Spleen (tissue), 11 donors: ENCODE measurements at regions not wholly inside any gene's neighbourhood (a gene's known extent, or its start where the extent isn't known, plus 50 kb on each side); places are given as distances from the start of the nearest gene placed in this dataset.

ENCODE experiments used
- DNase-seq: peaks from one replicate; pipeline ENCODE4 v3.0.0-alpha.2; 2020
- H3K27ac ChIP-seq, 8 donors: fragments of 200-600 bp; sonication (generic) in 7 of 8; 1 replicate in 4 of 8; 2 replicates in 4 of 8; pipeline versions ENCODE4 v1.5.0 to v1.8.0; 2016 to 2021; ENCODE audit warnings: inconsistent platforms in 4 of 8, mild to moderate bottlenecking in 4 of 8, moderate library complexity in 1 of 8
- H3K27me3 ChIP-seq, 7 donors: fragments of 200-600 bp; sonication (generic) in 6 of 7; replicated peaks in 1 of 7; 1 replicate in 4 of 7; 2 replicates in 3 of 7; pipeline versions ENCODE4 v1.5.0 to v1.8.0; 2016 to 2021; ENCODE audit warnings: inconsistent platforms in 3 of 7, mild to moderate bottlenecking in 1 of 7
- H3K36me3 ChIP-seq, 6 donors: fragments of 200-600 bp; sonication (generic) in 5 of 6; 1 replicate in 4 of 6; 2 replicates in 2 of 6; pipeline versions ENCODE4 v1.5.0 to v1.8.0; 2016 to 2021; ENCODE audit warnings: inconsistent platforms in 2 of 6
- H3K4me1 ChIP-seq, 6 donors: fragments of 200-600 bp; sonication (generic) in 5 of 6; 1 replicate in 3 of 6; 2 replicates in 3 of 6; pipeline versions ENCODE4 v1.5.0 to v1.8.0; 2016 to 2021; ENCODE audit warnings: inconsistent platforms in 3 of 6
- H3K4me3 ChIP-seq, 8 donors: fragments of 200-600 bp; sonication (generic) in 7 of 8; 1 replicate in 4 of 8; 2 replicates in 4 of 8; pipeline versions ENCODE4 v1.5.0 to v1.8.0; 2016 to 2021; ENCODE audit warnings: inconsistent platforms in 4 of 8, mild to moderate bottlenecking in 4 of 8, moderate library complexity in 2 of 8
- H3K9me3 ChIP-seq, 8 donors: fragments of 200-600 bp; sonication (generic) in 7 of 8; 1 replicate in 4 of 8; 2 replicates in 4 of 8; pipeline versions ENCODE4 v1.5.0 to v1.8.0; 2016 to 2021; ENCODE audit warnings: inconsistent platforms in 4 of 8
- CTCF ChIP-seq, 11 experiments: fragments of 200-600 bp in 7 of 11; fragments of 450-650 bp in 4 of 11; sonication (generic) in 4 of 11; IDR thresholded peaks in 8 of 11; conservative IDR thresholded peaks in 3 of 11; 1 replicate in 7 of 11; 2 replicates in 4 of 11; pipeline versions ENCODE4 v1.4.0 to v1.8.0; 2016 to 2021; ENCODE audit warnings: antibody characterized with exemption in 11 of 11, inconsistent platforms in 4 of 11, mild to moderate bottlenecking in 1 of 11
- POLR2A ChIP-seq, 3 donors: fragments of 450-650 bp; IDR thresholded peaks; one replicate each; pipeline ENCODE4 v1.5.1; 2017; ENCODE audit warnings: antibody characterized with exemption in 3 of 3, mild to moderate bottlenecking in 1 of 3
- POLR2AphosphoS5 ChIP-seq, 3 donors: sonication (generic); formaldehyde crosslinking; IDR thresholded peaks; one replicate each; pipeline ENCODE4 v1.5.1; 2017; ENCODE audit warnings: antibody characterized with exemption in 3 of 3
- WGBS, 5 donors: extraction: QIAGEN DNeasy Blood & Tissue Kit in 3 of 5; methylation state at CpG; one replicate each; pipeline versions ENCODE4 v1.1.5 to v1.1.7; 2013 to 2018; 5-methylcytosine and 5-hydroxymethylcytosine counted together
- intact Hi-C: fragments of 100-400 bp; cut with DNase I; formaldehyde crosslinking; loops from one replicate; pipeline ENCODE4 v1.15.0; 2023; ENCODE audit warnings: low total_unique reads
- donor health status: healthy with polysubstance abuse.
- donor health status: DM: no; HTN: no; CAD: no; lungs with moderate emphysema.
- donor health status: DM: no; HTN: no; CAD: no.
- donor health status: Bipolar disorder and iron deficiency.
- donor health status: healthy.
- donor health status: DM: no; HTN: no; CAD: no.
- donor health status: DM: yes; HTN: yes; CAD: no.

GRCh38 chr7:67854221-67855178 is 857.9 kb downstream of the TYW1 start:
- Histone ChIP-seq H3K9me3 (peaks cover 0 to 30% (median 6%) of the 10 kb centered on the region in 8 donors), H3K27me3 (peaks cover 0 to 3% (median 0%) of the 10 kb centered on the region in 7 donors), H3K27ac (no peak overlapping the region), H3K4me3 (no peak overlapping the region), H3K36me3 (no peaks in the 10 kb centered on the region), H3K4me1 (no peaks in the 10 kb centered on the region)
- 76 to 85% (median 77%) methylated on average over 22 of the region's 22 CpGs for WGBS, 5 donors
- no peak for DNase-seq
- TF ChIP-seq CTCF (IDR thresholded peaks at IDR 0.05 in 8 of 11, conservative IDR thresholded peaks at IDR 0.05 in 3 of 11) (no peak), POLR2AphosphoS5 (IDR thresholded peaks at IDR 0.05) (no peak), POLR2A (IDR thresholded peaks at IDR 0.05) (no peak)
- intact Hi-C loops: no loop called here

GRCh38 chr7:67855322-67855721 is 858.7 kb downstream of the TYW1 start:
- intact Hi-C loops: no loop called here
- Histone ChIP-seq H3K4me1 (no peaks in the 10 kb centered on the region), H3K4me3 (no peak overlapping the region), H3K27me3 (peaks cover 0 to 3% (median 0%) of the 10 kb centered on the region in 7 donors), H3K27ac (no peak overlapping the region), H3K9me3 (peaks cover 0 to 36% (median 6%) of the 10 kb centered on the region in 8 donors), H3K36me3 (no peaks in the 10 kb centered on the region)
- no peak for TF ChIP-seq POLR2AphosphoS5 (IDR thresholded peaks at IDR 0.05)
- no peak for TF ChIP-seq POLR2A (IDR thresholded peaks at IDR 0.05)
- DNase-seq: no peak
- 57 to 70% (median 68%) methylated on average over 5 of the region's 5 CpGs for WGBS, 5 donors

GRCh38 chr7:67856046-67856445 is 859.4 kb downstream of the TYW1 start:
- no peak for DNase-seq
- intact Hi-C loops: no loop called here
- Histone ChIP-seq H3K27ac (no peak overlapping the region), H3K27me3 (no peaks in the 10 kb centered on the region), H3K36me3 (no peaks in the 10 kb centered on the region), H3K9me3 (peaks cover 0 to 37% (median 5%) of the 10 kb centered on the region in 8 donors), H3K4me3 (no peak overlapping the region), H3K4me1 (no peaks in the 10 kb centered on the region)
- TF ChIP-seq CTCF (IDR thresholded peaks at IDR 0.05 in 8 of 11, conservative IDR thresholded peaks at IDR 0.05 in 3 of 11) (no peak), POLR2A (IDR thresholded peaks at IDR 0.05) (no peak), POLR2AphosphoS5 (IDR thresholded peaks at IDR 0.05) (no peak)
- WGBS, 5 donors: 43 to 75% (median 66%) methylated on average over 2 of the region's 2 CpGs

- DNase-seq: no peak
- H3K9me3 ChIP-seq: peaks cover 0 to 42% (median 21%) of the 10 kb centered on the region in 8 donors
- TF ChIP-seq POLR2AphosphoS5 (IDR thresholded peaks at IDR 0.05): no peak
- no peak overlapping the region for H3K27ac ChIP-seq
- intact Hi-C loops: no loop called here
- H3K4me3 ChIP-seq: no peak overlapping the region
- no peaks in the 10 kb centered on the region for H3K27me3 ChIP-seq
- 75 to 84% (median 77%) methylated on average over 10 of the region's 10 CpGs for WGBS, 5 donors
- H3K36me3 ChIP-seq: no peaks in the 10 kb centered on the region
- no peaks in the 10 kb centered on the region for H3K4me1 ChIP-seq
Observed at GRCh38 chr7:67857698-67858097, 861.1 kb downstream of the TYW1 start.

- Histone ChIP-seq H3K4me3 (no peak overlapping the region), H3K27me3 (no peaks in the 10 kb centered on the region), H3K36me3 (no peaks in the 10 kb centered on the region), H3K4me1 (no peaks in the 10 kb centered on the region), H3K27ac (no peak overlapping the region), H3K9me3 (peaks cover 0 to 55% (median 28%) of the 10 kb centered on the region in 8 donors)
- DNase-seq: no peak
- TF ChIP-seq CTCF (IDR thresholded peaks at IDR 0.05 in 8 of 11, conservative IDR thresholded peaks at IDR 0.05 in 3 of 11) (no peak), POLR2AphosphoS5 (IDR thresholded peaks at IDR 0.05) (no peak), POLR2A (IDR thresholded peaks at IDR 0.05) (no peak)
- 75 to 89% (median 82%) methylated on average over 7 of the region's 7 CpGs for WGBS, 5 donors
- intact Hi-C loops: no loop called here
Observed at GRCh38 chr7:67858931-67859330, 862.3 kb downstream of the TYW1 start.
